ENCODE measurements at regions not wholly inside any gene's neighbourhood (a gene's known extent, or its start where the extent isn't known, plus 50 kb on each side); places are given as distances from the start of the nearest gene placed in this dataset.

DNA sequence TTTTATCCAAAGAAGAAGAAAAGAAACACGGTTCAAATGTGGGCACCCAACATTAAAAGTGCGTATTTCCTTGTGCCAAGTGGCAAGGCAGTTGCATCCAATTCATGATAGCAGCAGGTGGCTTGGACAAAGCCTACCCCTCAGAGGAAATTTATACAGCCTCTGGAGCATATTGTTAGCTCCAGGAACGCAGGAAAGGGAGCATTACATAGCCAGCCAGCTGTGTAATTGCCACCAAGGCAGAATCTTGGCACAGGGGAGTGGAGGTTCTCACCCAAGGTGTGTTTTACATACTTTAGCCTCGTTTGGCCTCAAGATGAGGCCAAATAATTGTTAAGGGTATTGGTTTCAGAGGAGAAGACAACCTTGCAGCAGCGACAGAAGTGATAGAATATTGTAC lies 526.9 kb downstream of the TMEM182 start:
- no peak overlapping the region for H2AFZ ChIP-seq (ENCODE audit: low read length)
- no peak overlapping the region for H2BK15ac ChIP-seq (ENCODE audit: low read length)
- H3K14ac ChIP-seq (ENCODE audit: insufficient read length): no peak overlapping the region
- FAIRE-seq (no peak), DNase-seq (ENCODE audit: low read depth in 1 of 2, low spot score in 2 of 2) (no peak)
- H3K4me2 ChIP-seq (ENCODE audit: insufficient read depth in 1 of 2, low read depth in 2 of 2, low read length in 2 of 2): no peak overlapping the region
- peak overlapping the region; percentile 19; the same call in 1 of the 2 replicates for H2BK5ac ChIP-seq (ENCODE audit: low read depth, low read length)
- H3K56ac ChIP-seq (replicated peaks; ENCODE audit: insufficient read length, low read depth, low read length): no peak overlapping the region
- H2AK5ac ChIP-seq (ENCODE audit: low read depth, low read length): no peak overlapping the region
- no peak overlapping the region for H3K18ac ChIP-seq (ENCODE audit: extremely low read depth, low read length)
- H3K4me1 ChIP-seq (replicated peaks in 1 of 4; ENCODE audit: control insufficient read depth in 3 of 4, insufficient read depth in 4 of 4, low read length in 3 of 4): peaks cover 3 to 14% (median 10%) of the 10 kb centered on the region in 4 experiments; a peak in 6 of 7 replicates
- H3K36me3 ChIP-seq (ENCODE audit: control insufficient read depth in 2 of 4, insufficient read depth in 4 of 4, low read length in 3 of 4): no peaks in the 10 kb centered on the region
- H3K27me3 ChIP-seq (replicated peaks in 1 of 4; ENCODE audit: control insufficient read depth in 3 of 4, extremely low read depth in 1 of 4, insufficient read depth in 3 of 4, low read length in 3 of 4): no peaks in the 10 kb centered on the region; a peak in 1 of 7 replicates
- WGBS, 2 experiments (ENCODE audit: extremely low coverage in 1 of 2, insufficient coverage in 1 of 2, insufficient read length in 1 of 2, insufficient replicate concordance in 2 of 2, low coverage in 1 of 2, low lambda C conversion rate in 2 of 2, missing lambda C conversion rate in 1 of 2): 82% methylated on average over 5 of the region's 5 CpGs; no CpG with 5 or more reads in 1 of the 2 experiments
- no peak overlapping the region for H3K9ac ChIP-seq (replicated peaks in 1 of 4; ENCODE audit: extremely low read depth in 1 of 4, low read depth in 3 of 4, low read length in 3 of 4)
- H3K79me1 ChIP-seq (ENCODE audit: low read depth, low read length): no peaks in the 10 kb centered on the region
- ChIA-PET POLR2A (ENCODE audit: partially characterized antibody) (no interaction called here), CTCF (ENCODE audit: partially characterized antibody) (interaction anchor here (0.6 to 1.9 kb wide), 10 partner anchors 16 to 1560 kb away, joined by 3 to 5 read pairs (median 3); no protein-coding TSS in a partner anchor)
- no peak overlapping the region for H2BK20ac ChIP-seq (ENCODE audit: low read length)
- no peaks in the 10 kb centered on the region for H3K79me2 ChIP-seq (ENCODE audit: control insufficient read depth in 1 of 2, insufficient read depth in 2 of 2, low read length in 2 of 2)
- H3K23ac ChIP-seq (ENCODE audit: insufficient read length): no peak overlapping the region
- no peak overlapping the region for H4K5ac ChIP-seq (ENCODE audit: insufficient read length, low read depth, low read length)
- H3K4ac ChIP-seq (replicated peaks; ENCODE audit: insufficient read length, low read depth, low read length): no peak overlapping the region
- H4K8ac ChIP-seq (ENCODE audit: extremely low read depth, insufficient read depth, low read length): no peak overlapping the region
- no peaks in the 10 kb centered on the region for H3K9me3 ChIP-seq (ENCODE audit: insufficient read depth in 2 of 2, low read depth in 1 of 2, low read length in 1 of 2)
- no peak overlapping the region for H3K4me3 ChIP-seq (ENCODE audit: extremely low read depth in 1 of 4, insufficient read depth in 2 of 4, low read depth in 3 of 4, low read length in 4 of 4)
- TF ChIP-seq, protein P1, sequence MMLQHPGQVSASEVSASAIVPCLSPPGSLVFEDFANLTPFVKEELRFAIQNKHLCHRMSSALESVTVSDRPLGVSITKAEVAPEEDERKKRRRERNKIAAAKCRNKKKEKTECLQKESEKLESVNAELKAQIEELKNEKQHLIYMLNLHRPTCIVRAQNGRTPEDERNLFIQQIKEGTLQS (IDR thresholded peaks at IDR 0.05; ENCODE audit: insufficient read depth, low read depth, low read length): no peak
- TF ChIP-seq RNF2 (IDR thresholded peaks at IDR 0.05; ENCODE audit: borderline replicate concordance, low read depth, low read length, missing control alignments, poor library complexity, severe bottlenecking) (no peak), ZNF274 (IDR thresholded peaks at IDR 0.05; ENCODE audit: borderline replicate concordance, extremely low read depth, low read length) (no peak)
- no peak overlapping the region for H4K91ac ChIP-seq (replicated peaks; ENCODE audit: insufficient read length, low read length)
- H3K23me2 ChIP-seq (ENCODE audit: low read depth, low read length): no peaks in the 10 kb centered on the region; the same call in 1 of the 2 replicates
- H3K27ac ChIP-seq (ENCODE audit: low read depth, low read length): no peak overlapping the region
- peak overlapping the region; percentile 21 for H2BK120ac ChIP-seq (replicated peaks; ENCODE audit: low read depth, low read length)
- no peak overlapping the region; the same call in 1 of the 2 replicates for H2BK12ac ChIP-seq (ENCODE audit: low read depth, low read length)
- H4K20me1 ChIP-seq (replicated peaks in 1 of 2; ENCODE audit: control insufficient read depth in 1 of 2, insufficient read depth in 2 of 2, low read length in 2 of 2): no peaks in the 10 kb centered on the region
